HCT116 (cell line): ENCODE measurements at regions not wholly inside any gene's neighbourhood (a gene's known extent, or its start where the extent isn't known, plus 50 kb on each side); places are given as distances from the start of the nearest gene placed in this dataset.
"Not testable (repeated sequence)": the region's sequence is repeated elsewhere in the genome, so short reads cannot be mapped to it uniquely, and the experiment has no call there.

ENCODE experiments used
- CEBPB ChIP-seq: IDR thresholded peaks from 2 replicates; pipeline ENCODE4 v1.6.1; 2012; ENCODE audit warnings: low read depth
- CTCF ChIP-seq, 3 experiments: fragments of 200-600 bp in 1 of 3; sonication (generic) in 1 of 3; IDR thresholded peaks in 2 of 3; conservative IDR thresholded peaks in 1 of 3; 2 replicates each; pipeline ENCODE4 v1.5.1; 2012 to 2017; ENCODE audit warnings: low read depth in 2 of 3, low read length in 2 of 3, antibody characterized with exemption in 1 of 3, borderline replicate concordance in 1 of 3, control low read depth in 1 of 3, mild to moderate bottlenecking in 1 of 3, mixed read lengths in 1 of 3, mixed run types in 1 of 3, moderate library complexity in 1 of 3; ENCODE audit not compliant: insufficient read depth in 1 of 3
- POLR2A ChIP-seq: IDR thresholded peaks from 2 replicates; pipeline ENCODE4 v1.7.0; 2011; ENCODE audit warnings: borderline replicate concordance; ENCODE audit not compliant: insufficient read depth, insufficient read length; ENCODE audit errors: extremely low read depth

- not testable (repeated sequence) for TF ChIP-seq POLR2A; CTCF (IDR thresholded peaks at IDR 0.05 in 2 of 3, conservative IDR thresholded peaks at IDR 0.05 in 1 of 3; ENCODE audit: borderline replicate concordance in 1 of 3, insufficient read depth in 1 of 3, low read depth in 2 of 3, low read length in 2 of 3); CEBPB
Measured at GRCh38 chr5:90073026-90073570, 336.5 kb downstream of the CETN3 start.
